ENCODE measurements at regions not wholly inside any gene's neighbourhood (a gene's known extent, or its start where the extent isn't known, plus 50 kb on each side); places are given as distances from the start of the nearest gene placed in this dataset.
"Not testable (repeated sequence)": the region's sequence is repeated elsewhere in the genome, so short reads cannot be mapped to it uniquely, and the experiment has no call there.

- not testable (repeated sequence) for TF ChIP-seq POLR2A, POLR2AphosphoS5 (IDR thresholded peaks at IDR 0.05; ENCODE audit: low read depth, low read length)
Observed at GRCh38 chr16:29260683-29261426, 145.7 kb downstream of the NPIPB11 start.

All from GM12892 (cell line).